Lung (tissue), 11 donors: ENCODE measurements at regions not wholly inside any gene's neighbourhood (a gene's known extent, or its start where the extent isn't known, plus 50 kb on each side); places are given as distances from the start of the nearest gene placed in this dataset.

ENCODE experiments used
- ATAC-seq: fragments of 200-7000 bp; cut with Tn5 transposase; one replicate; pipeline ENCODE4 v1.9.1; 2020; ENCODE audit warnings: moderate number of reproducible peaks; ENCODE audit not compliant: insufficient read depth, low FRiP score
- DNase-seq, 3 donors: peaks; one replicate each; pipeline ENCODE4 v3.0.0-alpha.2; 2013 to 2017
- H3K27ac ChIP-seq, 2 donors: one replicate each; pipeline ENCODE4 v1.5.1; 2013; ENCODE audit warnings: mild to moderate bottlenecking in 2 of 2, moderate library complexity in 2 of 2, control low read depth in 1 of 2, inconsistent platforms in 1 of 2, low read depth in 1 of 2, low read length in 1 of 2
- H3K27me3 ChIP-seq, 3 donors: one replicate each; pipeline ENCODE4 v1.5.1; 2013; ENCODE audit warnings: low read length in 2 of 3; ENCODE audit not compliant: control insufficient read depth in 3 of 3, insufficient read depth in 3 of 3
- H3K36me3 ChIP-seq, 4 donors: one replicate each; pipeline ENCODE4 v1.5.1; 2013; ENCODE audit warnings: low read length in 4 of 4, mild to moderate bottlenecking in 1 of 4, moderate library complexity in 1 of 4; ENCODE audit not compliant: control insufficient read depth in 4 of 4, insufficient read depth in 4 of 4
- H3K4me1 ChIP-seq, 5 donors: one replicate each; pipeline ENCODE4 v1.5.1; 2013; ENCODE audit warnings: low read length in 5 of 5, mild to moderate bottlenecking in 2 of 5, moderate library complexity in 1 of 5; ENCODE audit not compliant: control insufficient read depth in 5 of 5, insufficient read depth in 5 of 5
- H3K4me3 ChIP-seq: one replicate; pipeline ENCODE4 v1.5.1; 2013; ENCODE audit warnings: mild to moderate bottlenecking, control low read depth, moderate library complexity
- H3K9ac ChIP-seq, 2 donors: one replicate each; pipeline ENCODE4 v1.5.1; 2013; ENCODE audit warnings: low read length in 2 of 2, control low read depth in 1 of 2; ENCODE audit not compliant: insufficient read depth in 1 of 2
- H3K9me3 ChIP-seq, 4 donors: one replicate each; pipeline ENCODE4 v1.5.1; 2013; ENCODE audit warnings: low read length in 3 of 4, mild to moderate bottlenecking in 1 of 4, moderate library complexity in 1 of 4; ENCODE audit not compliant: control insufficient read depth in 4 of 4, insufficient read depth in 3 of 4
- WGBS, 2 donors: extraction: QIAGEN DNeasy Blood & Tissue Kit; methylation state at CpG; one replicate each; pipeline ENCODE4 v1.1.7; 2013; 5-methylcytosine and 5-hydroxymethylcytosine counted together
- TF ChIP-seq, protein P1 (sequence below): IDR thresholded peaks from 2 replicates; pipeline ENCODE4 v1.5.1; 2012; ENCODE audit warnings: mild to moderate bottlenecking; ENCODE audit errors: control extremely low read depth, extremely low read depth
- donor health status: control.
- donor health status: control.
- donor health status: Bipolar disorder and iron deficiency.
- donor health status: healthy.
- donor health status: DM: yes; HTN: yes; CAD: no.

DNA sequence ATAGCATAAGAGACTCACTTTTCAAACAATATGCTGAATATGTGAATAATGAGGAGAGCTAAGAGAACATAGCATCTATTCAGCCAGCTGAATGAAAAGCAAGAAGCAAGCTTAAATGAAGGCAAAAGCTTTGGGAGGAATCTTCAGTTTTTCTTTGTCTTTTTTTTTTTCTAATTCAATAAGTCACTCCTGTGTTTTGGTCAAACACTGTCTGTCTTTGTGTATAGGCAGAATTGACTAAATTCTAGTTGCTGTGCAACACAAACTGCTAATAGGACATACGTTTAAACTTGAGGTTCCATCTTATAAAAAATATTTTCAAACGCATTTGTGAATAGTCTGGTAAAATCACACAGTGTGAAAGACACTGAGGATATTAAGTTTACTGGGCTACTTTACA is 156.9 kb upstream of the KCNN2 start:
- DNase-seq (no peak), ATAC-seq (no peak)
- Histone ChIP-seq H3K4me3 (no peak overlapping the region), H3K36me3 (no peaks in the 10 kb centered on the region), H3K27ac (no peak overlapping the region), H3K9ac (no peak overlapping the region), H3K9me3 (peaks cover 0 to 7% (median 1%) of the 10 kb centered on the region in 4 donors), H3K4me1 (peaks cover 0 to 5% (median 0%) of the 10 kb centered on the region in 5 donors), H3K27me3 (no peaks in the 10 kb centered on the region)
- 86 to 90% methylated on average over 2 of the region's 2 CpGs for WGBS, 2 donors
- TF ChIP-seq, protein P1, sequence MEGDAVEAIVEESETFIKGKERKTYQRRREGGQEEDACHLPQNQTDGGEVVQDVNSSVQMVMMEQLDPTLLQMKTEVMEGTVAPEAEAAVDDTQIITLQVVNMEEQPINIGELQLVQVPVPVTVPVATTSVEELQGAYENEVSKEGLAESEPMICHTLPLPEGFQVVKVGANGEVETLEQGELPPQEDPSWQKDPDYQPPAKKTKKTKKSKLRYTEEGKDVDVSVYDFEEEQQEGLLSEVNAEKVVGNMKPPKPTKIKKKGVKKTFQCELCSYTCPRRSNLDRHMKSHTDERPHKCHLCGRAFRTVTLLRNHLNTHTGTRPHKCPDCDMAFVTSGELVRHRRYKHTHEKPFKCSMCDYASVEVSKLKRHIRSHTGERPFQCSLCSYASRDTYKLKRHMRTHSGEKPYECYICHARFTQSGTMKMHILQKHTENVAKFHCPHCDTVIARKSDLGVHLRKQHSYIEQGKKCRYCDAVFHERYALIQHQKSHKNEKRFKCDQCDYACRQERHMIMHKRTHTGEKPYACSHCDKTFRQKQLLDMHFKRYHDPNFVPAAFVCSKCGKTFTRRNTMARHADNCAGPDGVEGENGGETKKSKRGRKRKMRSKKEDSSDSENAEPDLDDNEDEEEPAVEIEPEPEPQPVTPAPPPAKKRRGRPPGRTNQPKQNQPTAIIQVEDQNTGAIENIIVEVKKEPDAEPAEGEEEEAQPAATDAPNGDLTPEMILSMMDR = no peak

DNA sequence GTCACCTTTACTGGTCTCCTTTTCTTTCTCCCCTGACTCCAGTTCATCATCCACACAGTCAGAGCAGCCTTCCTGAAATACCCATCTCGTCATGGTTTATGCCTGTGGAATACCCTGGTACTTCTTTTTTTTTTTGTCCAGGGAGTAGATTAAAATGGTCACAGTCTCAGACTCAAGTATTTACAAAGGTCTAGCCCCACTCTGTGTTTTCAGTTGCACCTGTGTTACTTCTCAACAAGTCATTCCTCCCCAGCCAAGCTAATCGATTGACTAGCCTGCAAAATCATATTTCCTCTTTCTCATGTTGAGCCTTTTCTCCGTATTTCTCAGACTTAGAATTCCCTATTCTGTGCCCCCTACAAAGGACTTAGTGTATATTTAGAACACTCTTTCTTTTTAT is 155.2 kb upstream of the KCNN2 start:
- Histone ChIP-seq H3K4me3 (no peak overlapping the region), H3K9ac (no peak overlapping the region), H3K27ac (no peak overlapping the region), H3K9me3 (peaks cover 0 to 2% (median 0%) of the 10 kb centered on the region in 4 donors), H3K4me1 (peaks cover 0 to 7% (median 0%) of the 10 kb centered on the region in 5 donors), H3K27me3 (no peaks in the 10 kb centered on the region), H3K36me3 (no peaks in the 10 kb centered on the region)
- ATAC-seq (no peak), DNase-seq (no peak)
- WGBS, 2 donors = 82% methylated on average over 3 of the region's 3 CpGs
- TF ChIP-seq, protein P1 = no peak

DNA sequence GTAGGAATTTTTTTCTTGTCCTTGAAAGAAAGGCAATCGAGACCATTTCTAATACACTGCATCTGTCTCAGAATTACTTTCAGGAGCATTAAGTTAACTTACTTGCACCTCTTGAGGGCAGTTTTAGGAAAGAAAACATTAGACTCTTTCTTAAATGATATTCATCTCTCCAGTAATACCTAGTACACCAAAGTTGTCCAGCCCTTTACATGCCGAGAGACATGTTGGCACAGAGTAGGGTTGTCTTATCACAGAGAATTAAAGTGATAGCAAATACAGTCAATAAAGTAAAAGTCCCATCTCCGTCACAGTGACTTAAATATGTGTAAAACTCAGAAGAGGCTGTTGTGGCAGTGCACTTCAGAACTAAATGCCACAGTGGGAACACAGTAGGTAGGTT is 154.3 kb upstream of the KCNN2 start:
- no peaks in the 10 kb centered on the region for H3K9me3 ChIP-seq
- no peaks in the 10 kb centered on the region for H3K36me3 ChIP-seq
- WGBS, 2 donors = 84 to 85% methylated on average over 3 of the region's 3 CpGs
- no peak overlapping the region for H3K27ac ChIP-seq
- H3K27me3 ChIP-seq = no peaks in the 10 kb centered on the region
- H3K4me1 ChIP-seq = peaks cover 0 to 7% (median 0%) of the 10 kb centered on the region in 5 donors
- H3K9ac ChIP-seq = no peak overlapping the region
- H3K4me3 ChIP-seq = no peak overlapping the region
- DNase-seq (no peak), ATAC-seq (no peak)
- TF ChIP-seq, protein P1 = no peak

DNA sequence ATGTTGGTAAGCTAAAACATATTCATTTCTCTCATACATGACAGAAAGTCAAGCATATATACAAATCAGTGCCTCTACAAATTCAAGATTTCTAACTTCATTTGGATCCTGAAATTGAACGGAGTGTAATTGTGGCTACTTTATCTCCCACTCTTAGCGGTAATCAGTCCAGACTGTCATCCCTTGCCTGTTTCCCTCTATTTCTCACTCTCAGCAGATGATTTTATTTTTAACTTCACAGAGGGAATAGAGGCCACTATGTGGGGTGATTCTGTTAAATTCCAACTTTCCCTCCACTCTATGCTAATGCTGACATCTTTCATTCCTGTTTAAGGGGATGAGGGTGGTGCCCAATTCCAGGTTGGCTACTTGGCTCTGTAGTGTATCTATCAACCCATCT is 153.8 kb upstream of the KCNN2 start:
- H3K9me3 ChIP-seq = no peaks in the 10 kb centered on the region
- TF ChIP-seq, protein P1 = no peak
- no peak overlapping the region for H3K9ac ChIP-seq
- no peak for ATAC-seq
- no peak overlapping the region for H3K4me3 ChIP-seq
- WGBS, 2 donors = 92 to 100% methylated on average over 2 of the region's 2 CpGs
- peak overlapping the region in 1 of 2 donors; percentile 28 for H3K27ac ChIP-seq
- H3K36me3 ChIP-seq = no peaks in the 10 kb centered on the region
- no peaks in the 10 kb centered on the region for H3K27me3 ChIP-seq
- no peak for DNase-seq
- peaks cover 0 to 7% (median 0%) of the 10 kb centered on the region in 5 donors for H3K4me1 ChIP-seq
